ENCODE measurements at regions not wholly inside any gene's neighbourhood (a gene's known extent, or its start where the extent isn't known, plus 50 kb on each side); places are given as distances from the start of the nearest gene placed in this dataset.

- no peak overlapping the region for H3K27ac ChIP-seq
- TF ChIP-seq, protein P1, sequence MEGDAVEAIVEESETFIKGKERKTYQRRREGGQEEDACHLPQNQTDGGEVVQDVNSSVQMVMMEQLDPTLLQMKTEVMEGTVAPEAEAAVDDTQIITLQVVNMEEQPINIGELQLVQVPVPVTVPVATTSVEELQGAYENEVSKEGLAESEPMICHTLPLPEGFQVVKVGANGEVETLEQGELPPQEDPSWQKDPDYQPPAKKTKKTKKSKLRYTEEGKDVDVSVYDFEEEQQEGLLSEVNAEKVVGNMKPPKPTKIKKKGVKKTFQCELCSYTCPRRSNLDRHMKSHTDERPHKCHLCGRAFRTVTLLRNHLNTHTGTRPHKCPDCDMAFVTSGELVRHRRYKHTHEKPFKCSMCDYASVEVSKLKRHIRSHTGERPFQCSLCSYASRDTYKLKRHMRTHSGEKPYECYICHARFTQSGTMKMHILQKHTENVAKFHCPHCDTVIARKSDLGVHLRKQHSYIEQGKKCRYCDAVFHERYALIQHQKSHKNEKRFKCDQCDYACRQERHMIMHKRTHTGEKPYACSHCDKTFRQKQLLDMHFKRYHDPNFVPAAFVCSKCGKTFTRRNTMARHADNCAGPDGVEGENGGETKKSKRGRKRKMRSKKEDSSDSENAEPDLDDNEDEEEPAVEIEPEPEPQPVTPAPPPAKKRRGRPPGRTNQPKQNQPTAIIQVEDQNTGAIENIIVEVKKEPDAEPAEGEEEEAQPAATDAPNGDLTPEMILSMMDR (conservative IDR thresholded peaks at IDR 0.05), result no peak
- TF ChIP-seq ZFX (IDR thresholded peaks at IDR 0.05), result no peak
These were observed 115.4 kb upstream of the GSE1 start for GRCh38 chr16:85497622-85498314.

GRCh38 chr16:85498607-85499006 lies 114.5 kb upstream of the GSE1 start:
- H3K27ac ChIP-seq, result no peak overlapping the region
- TF ChIP-seq ZFX (IDR thresholded peaks at IDR 0.05), result no peak
- TF ChIP-seq, protein P1 (conservative IDR thresholded peaks at IDR 0.05), result no peak

- TF ChIP-seq, protein P1 (conservative IDR thresholded peaks at IDR 0.05), result no peak
- TF ChIP-seq ZFX (IDR thresholded peaks at IDR 0.05), result no peak
- no peak overlapping the region for H3K27ac ChIP-seq
These were observed 112.9 kb upstream of the GSE1 start for GRCh38 chr16:85500220-85500619.

DNA sequence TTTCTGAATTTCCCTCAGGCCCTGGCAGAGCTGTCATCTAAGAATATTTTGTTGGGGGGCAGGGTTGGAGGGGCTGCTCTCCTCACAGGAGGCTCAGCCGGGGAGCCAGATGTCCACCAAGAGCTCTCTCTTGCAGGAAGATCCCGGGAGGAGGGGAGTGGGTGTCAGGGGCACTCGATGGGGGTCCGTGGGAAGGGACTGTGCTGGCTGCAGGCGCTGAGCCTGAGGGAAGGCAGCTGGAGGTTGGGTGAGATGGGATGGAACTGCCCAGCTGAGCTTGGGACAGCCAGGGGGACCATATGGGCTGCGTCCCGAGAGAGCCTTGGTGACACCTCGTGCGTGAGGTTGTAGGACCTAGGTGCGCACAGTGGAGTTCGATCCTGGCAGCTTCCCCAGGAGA lies 111.2 kb upstream of the GSE1 start:
- TF ChIP-seq ZFX (IDR thresholded peaks at IDR 0.05), result no peak
- TF ChIP-seq, protein P1 (conservative IDR thresholded peaks at IDR 0.05), result no peak
- H3K27ac ChIP-seq, result no peak overlapping the region

- TF ChIP-seq, protein P1 (conservative IDR thresholded peaks at IDR 0.05), result no peak
- no peak for TF ChIP-seq ZFX (IDR thresholded peaks at IDR 0.05)
- no peak overlapping the region for H3K27ac ChIP-seq
These were observed 110.8 kb upstream of the GSE1 start for GRCh38 chr16:85502357-85502756.

DNA sequence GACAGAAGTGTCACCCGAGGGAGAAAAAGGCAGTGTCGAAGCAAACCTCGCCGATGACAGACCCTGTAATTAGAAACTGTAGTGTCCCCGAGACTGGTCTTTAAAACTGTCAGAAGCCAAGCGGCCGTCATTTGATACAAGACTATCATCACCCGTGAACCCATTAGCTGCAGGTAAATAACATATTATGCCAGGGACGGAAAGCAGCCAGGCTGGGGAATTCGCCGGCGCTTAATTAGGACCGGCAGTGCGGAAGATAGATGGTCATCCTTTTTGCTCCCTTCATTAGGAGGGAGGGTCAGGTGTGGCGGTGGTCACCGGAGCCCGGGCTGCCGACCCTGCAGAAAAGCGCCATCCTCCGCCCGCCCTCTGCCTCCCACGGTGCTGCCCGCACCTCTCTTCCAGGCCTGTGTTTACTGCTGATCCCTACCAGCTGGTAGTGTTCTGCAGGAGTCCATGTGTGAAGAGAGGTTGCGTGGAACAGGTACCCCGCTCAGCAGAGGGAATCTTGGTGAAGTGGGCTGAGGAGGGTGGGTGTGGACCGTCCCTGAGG lies 109.4 kb upstream of the GSE1 start:
- TF ChIP-seq ZFX (IDR thresholded peaks at IDR 0.05), result no peak
- TF ChIP-seq, protein P1 (conservative IDR thresholded peaks at IDR 0.05), result no peak
- no peak overlapping the region for H3K27ac ChIP-seq

DNA sequence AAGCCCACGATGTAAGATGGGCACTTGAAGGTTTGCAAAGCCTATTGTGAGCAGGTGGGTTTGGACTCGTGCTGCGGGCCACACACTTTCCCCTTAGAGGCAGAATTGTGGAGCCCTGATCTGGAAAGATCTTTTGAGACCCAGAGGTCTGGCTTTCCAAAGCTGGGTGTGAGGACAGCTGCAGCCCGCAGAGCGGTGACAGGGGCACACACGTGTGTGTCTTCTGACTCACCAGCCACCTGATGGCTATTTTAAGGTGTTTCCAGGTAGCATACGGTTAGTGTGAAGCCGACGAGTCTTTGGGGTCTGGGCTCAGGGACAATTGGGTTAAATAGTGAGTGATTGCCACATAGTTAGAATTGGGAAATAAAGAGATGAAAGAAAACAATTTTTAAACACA lies 108.9 kb upstream of the GSE1 start:
- H3K27ac ChIP-seq, result no peak overlapping the region
- TF ChIP-seq, protein P1 (conservative IDR thresholded peaks at IDR 0.05), result no peak
- TF ChIP-seq ZFX (IDR thresholded peaks at IDR 0.05), result no peak

Data from C4-2B (cell line).